GM12878 (cell line): ENCODE measurements at regions not wholly inside any gene's neighbourhood (a gene's known extent, or its start where the extent isn't known, plus 50 kb on each side); places are given as distances from the start of the nearest gene placed in this dataset.
"Not testable (repeated sequence)": the region's sequence is repeated elsewhere in the genome, so short reads cannot be mapped to it uniquely, and the experiment has no call there.

Experiments used
- ATAC-seq: fragments of 200-7000 bp; cut with Tn5 transposase; 3 replicates; pipeline ENCODE4 v1.9.1; 2020; ENCODE audit warnings: mild to moderate bottlenecking, moderate library complexity
- BruUV-seq: library from RNA; stranded (reverse); fragments of 400-500 nt; replicated peaks from 2 replicates; lab custom pipeline; 2021; lab: Mats Ljungman, UMichigan
- CTCF ChIA-PET: fragments of 300-600 bp; sonication (Branson Sonifier 250); formaldehyde crosslinking; extraction: SDS; loops from one replicate; lab custom pipeline; 2021; ENCODE audit warnings: inconsistent platforms; lab: Yijun Ruan, JAX
- POLR2A ChIA-PET: fragments of 350-600 bp; formaldehyde crosslinking; extraction: SDS; loops from one replicate; lab custom pipeline; 2021; ENCODE audit warnings: inconsistent platforms; lab: Charles Lee
- RAD21 ChIA-PET: fragments of 300-600 bp; sonication (Branson Sonifier 250); formaldehyde crosslinking; loops from one replicate; lab custom pipeline; 2023; ENCODE audit warnings: antibody characterized with exemption; ENCODE audit not compliant: unreplicated experiment; lab: Charles Lee
- SMC1A ChIA-PET: fragments of 300-600 bp; sonication (Branson Sonifier 250); formaldehyde crosslinking; loops from one replicate; lab custom pipeline; 2023; ENCODE audit not compliant: unreplicated experiment, uncharacterized antibody; lab: Charles Lee
- DNase-seq: peaks from one replicate; pipeline ENCODE4 v3.0.0-alpha.2; 2011; ENCODE audit warnings: low read depth, low spot score
- FAIRE-seq: peaks from 3 replicates; lab custom pipeline; 2011; peaks lifted over from hg19 to GRCh38; lab: Jason Lieb, UNC
- H2AFZ ChIP-seq: 2 replicates; pipeline ENCODE4 v1.6.0; 2011; ENCODE audit warnings: low read depth, low read length, control low read depth; ENCODE audit not compliant: control insufficient read depth
- H3K27ac ChIP-seq: 2 replicates; pipeline ENCODE4 v1.5.1; 2011; ENCODE audit warnings: control low read depth; ENCODE audit not compliant: control insufficient read depth, insufficient read depth
- H3K27me3 ChIP-seq, 2 experiments: replicated peaks in 1 of 2; 2 replicates each; pipeline versions ENCODE4 v1.6.0 to v1.6.1; 2011; ENCODE audit warnings: low read length in 1 of 2; ENCODE audit not compliant: control insufficient read depth in 2 of 2, insufficient read depth in 2 of 2
- H3K36me3 ChIP-seq, 2 experiments: 2 replicates each; pipeline ENCODE4 v1.5.1; 2011; ENCODE audit warnings: low read length in 1 of 2; ENCODE audit not compliant: control insufficient read depth in 2 of 2, insufficient read depth in 2 of 2
- H3K4me1 ChIP-seq: 2 replicates; pipeline ENCODE4 v1.6.1; 2011; ENCODE audit warnings: mild to moderate bottlenecking, low read length, moderate library complexity, mixed read lengths; ENCODE audit not compliant: control insufficient read depth, insufficient read depth
- H3K4me2 ChIP-seq: 2 replicates; pipeline ENCODE4 v1.6.0; 2011; ENCODE audit warnings: control low read depth; ENCODE audit not compliant: control insufficient read depth, insufficient read depth
- H3K4me3 ChIP-seq: fragments of 200-600 bp; sonication (generic); 2 replicates; pipeline ENCODE4 v1.5.1; 2016
- H3K79me2 ChIP-seq: 2 replicates; pipeline ENCODE4 v1.6.0; 2011; ENCODE audit warnings: low read length; ENCODE audit not compliant: control insufficient read depth, insufficient read depth
- H3K9ac ChIP-seq: 2 replicates; pipeline ENCODE4 v1.8.0; 2011; ENCODE audit warnings: low read length, control low read depth, mixed read lengths; ENCODE audit not compliant: control insufficient read depth, insufficient read depth
- H3K9me3 ChIP-seq: replicated peaks from 3 replicates; pipeline ENCODE4 v1.5.1; 2011; ENCODE audit warnings: mild to moderate bottlenecking, low read length; ENCODE audit not compliant: control insufficient read depth, insufficient read depth
- H4K20me1 ChIP-seq: 2 replicates; pipeline ENCODE4 v1.6.0; 2011; ENCODE audit not compliant: control insufficient read depth, insufficient read depth
- BRCA1 ChIP-seq: IDR thresholded peaks from 2 replicates; pipeline ENCODE4 v1.6.1; 2011; ENCODE audit warnings: low read depth, low read length, improper control_type of control experiment
- CHD2 ChIP-seq: IDR thresholded peaks from 2 replicates; pipeline ENCODE4 v1.6.1; 2011; ENCODE audit warnings: low read depth, low read length, improper control_type of control experiment, borderline replicate concordance
- CREM ChIP-seq: IDR thresholded peaks from 2 replicates; pipeline ENCODE4 v1.6.1; 2014; ENCODE audit warnings: antibody characterized with exemption, low read depth
- EED ChIP-seq: sonication (generic); IDR thresholded peaks from 2 replicates; pipeline ENCODE4 v1.6.1; 2016; ENCODE audit warnings: antibody characterized with exemption, low read depth
- HCFC1 ChIP-seq: fragments of 150-350 bp; IDR thresholded peaks from 2 replicates; pipeline ENCODE4 v1.6.1; 2014; ENCODE audit warnings: low read length
- KLF5 ChIP-seq: fragments of 450-650 bp; IDR thresholded peaks from 2 replicates; pipeline ENCODE4 v1.6.1; 2014; ENCODE audit warnings: mild to moderate bottlenecking; ENCODE audit not compliant: partially characterized antibody
- LARP7 ChIP-seq: fragments of 450-650 bp; IDR thresholded peaks from 2 replicates; pipeline ENCODE4 v1.6.1; 2017; ENCODE audit warnings: mild to moderate bottlenecking
- PAX5 ChIP-seq: IDR thresholded peaks from 2 replicates; pipeline ENCODE4 v1.6.1; 2011; ENCODE audit warnings: low read depth, low read length, borderline replicate concordance
- POLR2A ChIP-seq: IDR thresholded peaks from 2 replicates; pipeline ENCODE4 v1.6.1; 2011; ENCODE audit warnings: low read depth, mild to moderate bottlenecking, low read length
- POLR2AphosphoS5 ChIP-seq: IDR thresholded peaks from 2 replicates; pipeline ENCODE4 v1.6.1; 2011; ENCODE audit warnings: mild to moderate bottlenecking, low read length, inconsistent platforms
- RAD51 ChIP-seq: fragments of 450-650 bp; IDR thresholded peaks from 2 replicates; pipeline ENCODE4 v1.6.1; 2016; ENCODE audit warnings: moderate library complexity, mild to moderate bottlenecking, inconsistent platforms
- TAF1 ChIP-seq: IDR thresholded peaks from 2 replicates; pipeline ENCODE4 v1.6.1; 2011; ENCODE audit warnings: mild to moderate bottlenecking, low read depth, low read length, borderline replicate concordance
- WRNIP1 ChIP-seq: IDR thresholded peaks from 2 replicates; pipeline ENCODE4 v1.6.1; 2011; ENCODE audit warnings: low read depth, low read length, improper control_type of control experiment, borderline replicate concordance
- WGBS: methylation state at CpG from one replicate; pipeline ENCODE4 v1.1.6; 2016; ENCODE audit warnings: low lambda C conversion rate; ENCODE audit not compliant: insufficient replicate concordance, insufficient coverage; ENCODE audit errors: missing lambda C conversion rate; 5-methylcytosine and 5-hydroxymethylcytosine counted together
- in situ Hi-C: fragments of 300-500 bp; cut with MboI; formaldehyde crosslinking; loops from 9 replicates; pipeline ENCODE4 v1.14.3; 2018; ENCODE audit warnings: mixed read lengths
- intact Hi-C: fragments of 100-400 bp; cut with micrococcal nuclease; formaldehyde crosslinking; loops from one replicate; pipeline ENCODE4 v1.14.2; 2022; ENCODE audit not compliant: unreplicated experiment
- TF ChIP-seq, protein P1 (sequence below): fragments of 450-650 bp; formaldehyde crosslinking; IDR thresholded peaks from 2 replicates; pipeline ENCODE4 v1.4.0; 2020; ENCODE audit warnings: mild to moderate bottlenecking, moderate library complexity

DNA sequence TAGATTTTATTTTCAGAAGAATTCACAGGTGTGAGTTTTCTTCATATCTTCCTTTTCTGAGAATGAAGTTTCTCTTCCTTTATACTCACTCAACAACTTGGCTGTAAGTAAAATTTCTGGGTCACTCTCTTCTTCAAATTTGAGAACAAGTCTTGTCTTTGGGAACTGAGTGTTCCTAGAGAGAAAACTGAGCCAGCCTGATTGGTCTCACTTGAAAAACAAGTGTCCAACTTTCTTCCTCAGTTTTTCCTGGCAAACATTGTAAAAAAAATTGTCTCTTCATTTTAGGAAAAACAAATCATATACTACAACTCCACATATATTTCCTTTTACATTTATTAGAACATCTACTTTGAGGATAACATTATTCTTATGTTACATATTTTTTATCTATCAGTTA is 156.1 kb upstream of the GHR start:
- Histone ChIP-seq H3K9ac (no peak overlapping the region), H3K27me3 (no peaks in the 10 kb centered on the region), H3K4me2 (no peak overlapping the region), H3K36me3 (no peaks in the 10 kb centered on the region), H2AFZ (no peak overlapping the region), H3K4me3 (no peak overlapping the region), H4K20me1 (no peaks in the 10 kb centered on the region), H3K79me2 (no peaks in the 10 kb centered on the region), H3K9me3 (no peaks in the 10 kb centered on the region), H3K4me1 (no peaks in the 10 kb centered on the region), H3K27ac (no peak overlapping the region)
- ChIA-PET POLR2A (no interaction called here), RAD21 (no interaction called here), SMC1A (no interaction called here), CTCF (no interaction called here)
- in situ Hi-C loops (no loop called here), intact Hi-C loops (no loop called here)
- ATAC-seq (no peak), DNase-seq (no peak), FAIRE-seq (no peak)
- TF ChIP-seq RAD51 (no peak), EED (no peak), LARP7 (no peak), CHD2 (no peak), HCFC1 (no peak), KLF5 (no peak), BRCA1 (no peak), POLR2A (no peak), PAX5 (no peak), CREM (no peak), POLR2AphosphoS5 (no peak), WRNIP1 (no peak), TAF1 (no peak)
- TF ChIP-seq, protein P1, sequence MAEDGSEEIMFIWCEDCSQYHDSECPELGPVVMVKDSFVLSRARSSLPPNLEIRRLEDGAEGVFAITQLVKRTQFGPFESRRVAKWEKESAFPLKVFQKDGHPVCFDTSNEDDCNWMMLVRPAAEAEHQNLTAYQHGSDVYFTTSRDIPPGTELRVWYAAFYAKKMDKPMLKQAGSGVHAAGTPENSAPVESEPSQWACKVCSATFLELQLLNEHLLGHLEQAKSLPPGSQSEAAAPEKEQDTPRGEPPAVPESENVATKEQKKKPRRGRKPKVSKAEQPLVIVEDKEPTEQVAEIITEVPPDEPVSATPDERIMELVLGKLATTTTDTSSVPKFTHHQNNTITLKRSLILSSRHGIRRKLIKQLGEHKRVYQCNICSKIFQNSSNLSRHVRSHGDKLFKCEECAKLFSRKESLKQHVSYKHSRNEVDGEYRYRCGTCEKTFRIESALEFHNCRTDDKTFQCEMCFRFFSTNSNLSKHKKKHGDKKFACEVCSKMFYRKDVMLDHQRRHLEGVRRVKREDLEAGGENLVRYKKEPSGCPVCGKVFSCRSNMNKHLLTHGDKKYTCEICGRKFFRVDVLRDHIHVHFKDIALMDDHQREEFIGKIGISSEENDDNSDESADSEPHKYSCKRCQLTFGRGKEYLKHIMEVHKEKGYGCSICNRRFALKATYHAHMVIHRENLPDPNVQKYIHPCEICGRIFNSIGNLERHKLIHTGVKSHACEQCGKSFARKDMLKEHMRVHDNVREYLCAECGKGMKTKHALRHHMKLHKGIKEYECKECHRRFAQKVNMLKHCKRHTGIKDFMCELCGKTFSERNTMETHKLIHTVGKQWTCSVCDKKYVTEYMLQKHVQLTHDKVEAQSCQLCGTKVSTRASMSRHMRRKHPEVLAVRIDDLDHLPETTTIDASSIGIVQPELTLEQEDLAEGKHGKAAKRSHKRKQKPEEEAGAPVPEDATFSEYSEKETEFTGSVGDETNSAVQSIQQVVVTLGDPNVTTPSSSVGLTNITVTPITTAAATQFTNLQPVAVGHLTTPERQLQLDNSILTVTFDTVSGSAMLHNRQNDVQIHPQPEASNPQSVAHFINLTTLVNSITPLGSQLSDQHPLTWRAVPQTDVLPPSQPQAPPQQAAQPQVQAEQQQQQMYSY (CRISPR knock-in tag): no peak
- BruUV-seq: no TSS peak

DNA sequence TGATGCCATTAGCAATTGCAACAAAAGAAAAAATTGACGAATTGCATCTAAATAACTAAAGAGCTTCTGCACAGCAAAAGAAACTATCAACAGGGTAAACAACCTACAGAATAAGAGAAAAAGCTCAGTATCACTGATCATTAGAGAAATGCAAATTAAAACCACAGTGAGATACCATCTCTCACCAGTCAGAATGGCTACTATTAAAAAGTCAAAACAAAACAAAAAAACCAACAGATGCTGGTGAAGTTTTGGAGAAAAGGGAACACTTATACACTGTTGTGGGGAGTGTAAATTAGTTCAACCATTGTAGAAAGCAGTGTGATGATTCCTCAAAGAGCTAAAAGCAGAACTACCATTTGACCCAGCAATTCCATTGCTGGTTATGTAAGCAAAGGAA is 155.1 kb upstream of the GHR start:
- 6% methylated on average over 1 of the region's 1 CpG for WGBS
- H3K79me2 ChIP-seq, intact Hi-C loops, H3K9ac ChIP-seq, SMC1A ChIA-PET, ATAC-seq, H3K27me3 ChIP-seq, H4K20me1 ChIP-seq, POLR2A ChIA-PET, BruUV-seq, FAIRE-seq, H3K4me3 ChIP-seq, H3K4me1 ChIP-seq, in situ Hi-C loops, H3K4me2 ChIP-seq, DNase-seq, RAD21 ChIA-PET, H3K27ac ChIP-seq, H3K36me3 ChIP-seq, H2AFZ ChIP-seq, H3K9me3 ChIP-seq: not testable (repeated sequence)
- CTCF ChIA-PET: interaction anchor here (0.6 to 0.7 kb wide), 2 partner anchors 25 to 499 kb away, joined by 3 read pairs; no protein-coding TSS in a partner anchor
